T-cell (primary cell): ENCODE measurements at regions not wholly inside any gene's neighbourhood (a gene's known extent, or its start where the extent isn't known, plus 50 kb on each side); places are given as distances from the start of the nearest gene placed in this dataset.

Experiments
- ATAC-seq, 4 experiments: fragments of 200-7000 bp in 3 of 4; fragments of 150-1000 bp in 1 of 4; cut with Tn5 transposase; replicated peaks in 1 of 4; 1 replicate in 3 of 4; 2 replicates in 1 of 4; pipeline ENCODE4 v1.10.0; 2021; ENCODE audit warnings: moderate library complexity in 3 of 4, mild to moderate bottlenecking in 2 of 4, moderate number of reproducible peaks in 1 of 4
- CTCF ChIA-PET, 2 donors: fragments of 300-600 bp; sonication (Branson Sonifier 250); formaldehyde crosslinking; loops; one replicate each; lab custom pipeline; 2022; ENCODE audit warnings: antibody characterized with exemption in 2 of 2; lab: Charles Lee
- POLR2A ChIA-PET, 2 donors: fragments of 300-600 bp; sonication (Branson Sonifier 250); formaldehyde crosslinking; loops; one replicate each; lab custom pipeline; 2022; ENCODE audit warnings: antibody characterized with exemption in 2 of 2; lab: Charles Lee
- DNase-seq, 35 experiments: peaks; one replicate each; pipeline versions ENCODE4 v3.0.0 to v3.0.0-alpha.2; 2013 to 2023
- H3K27ac ChIP-seq: one replicate; pipeline ENCODE4 v1.5.1; 2013; ENCODE audit warnings: low read length
- H3K27me3 ChIP-seq, 2 experiments: replicated peaks in 1 of 2; 1 replicate in 1 of 2; 2 replicates in 1 of 2; pipeline versions ENCODE4 v1.6.1 to v1.7.0; 2013; ENCODE audit warnings: low read length in 1 of 2, mixed read lengths in 1 of 2; ENCODE audit not compliant: control insufficient read depth in 2 of 2, insufficient read depth in 2 of 2; ENCODE audit errors: extremely low read depth in 1 of 2
- H3K36me3 ChIP-seq, 2 donors: 1 replicate in 1 of 2; 2 replicates in 1 of 2; pipeline versions ENCODE4 v1.6.1 to v1.7.0; 2013; ENCODE audit warnings: low read length in 1 of 2; ENCODE audit not compliant: control insufficient read depth in 2 of 2, insufficient read depth in 1 of 2; ENCODE audit errors: extremely low read depth in 1 of 2
- H3K4me1 ChIP-seq, 2 experiments: 1 replicate in 1 of 2; 2 replicates in 1 of 2; pipeline versions ENCODE4 v1.6.1 to v1.7.0; 2013; ENCODE audit warnings: low read length in 2 of 2, mixed read lengths in 1 of 2; ENCODE audit not compliant: insufficient read depth in 2 of 2, control insufficient read depth in 1 of 2; ENCODE audit errors: extremely low read depth in 1 of 2
- H3K4me3 ChIP-seq, 2 donors: 1 replicate in 1 of 2; 2 replicates in 1 of 2; pipeline versions ENCODE4 v1.5.1 to v1.7.0; 2013; ENCODE audit warnings: mild to moderate bottlenecking in 2 of 2, low read length in 1 of 2, moderate library complexity in 1 of 2; ENCODE audit not compliant: control insufficient read depth in 1 of 2; ENCODE audit errors: extremely low read depth in 1 of 2
- H3K9me3 ChIP-seq: 2 replicates; pipeline ENCODE4 v1.7.0; 2013
- H3K27ac Mint-ChIP-seq, 2 donors: one replicate each; pipeline ENCODE4 v1.8.0; 2020 to 2021; ENCODE audit warnings: mild to moderate bottlenecking in 2 of 2, mixed read lengths in 2 of 2
- H3K27me3 Mint-ChIP-seq, 2 donors: one replicate each; pipeline ENCODE4 v1.8.0; 2021 to 2022; ENCODE audit warnings: mixed read lengths in 2 of 2
- H3K36me3 Mint-ChIP-seq: one replicate; pipeline ENCODE4 v1.8.0; 2021; ENCODE audit warnings: mixed read lengths
- H3K4me1 Mint-ChIP-seq, 3 donors: one replicate each; pipeline ENCODE4 v1.8.0; 2020 to 2022; ENCODE audit warnings: mixed read lengths in 3 of 3, mild to moderate bottlenecking in 1 of 3
- H3K4me3 Mint-ChIP-seq, 3 donors: one replicate each; pipeline ENCODE4 v1.8.0; 2020 to 2022; ENCODE audit warnings: mild to moderate bottlenecking in 3 of 3, mixed read lengths in 3 of 3, moderate library complexity in 3 of 3
- H3K9me3 Mint-ChIP-seq, 3 donors: one replicate each; pipeline ENCODE4 v1.8.0; 2020 to 2022; ENCODE audit warnings: mixed read lengths in 3 of 3
- WGBS: methylation state at CpG from one replicate; pipeline ENCODE4 v1.1.5; 2013; ENCODE audit warnings: missing lambda C conversion rate; ENCODE audit not compliant: insufficient coverage; 5-methylcytosine and 5-hydroxymethylcytosine counted together

DNA sequence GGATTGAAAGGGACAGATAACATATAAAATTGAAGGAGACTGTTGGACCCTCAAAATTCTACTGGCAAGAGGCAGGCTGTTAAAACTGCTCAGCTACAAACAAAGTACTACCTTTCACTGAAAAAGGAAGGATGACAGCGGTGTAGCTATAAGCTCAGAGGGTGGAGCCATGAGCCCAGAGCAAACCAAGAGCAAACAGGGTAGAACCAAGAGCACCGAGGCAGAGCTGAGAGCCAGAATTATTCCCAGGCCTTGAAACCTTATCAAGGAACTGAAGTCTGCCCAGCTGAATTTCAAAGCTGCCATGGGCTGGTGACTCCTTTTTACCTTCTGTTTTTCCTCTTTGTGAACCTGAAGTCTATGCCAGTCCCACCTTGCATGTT is 74.7 kb upstream of the SLC4A11 start:
- peaks cover 48% of the 10 kb centered on the region for H3K36me3 Mint-ChIP-seq
- no peak for DNase-seq
- ChIA-PET POLR2A (no interaction called here), CTCF (interaction anchor here (0.7 to 1.3 kb wide), 3 partner anchors 8 to 260 kb away, joined by 3 to 4 read pairs (median 4); no protein-coding TSS in a partner anchor)
- H3K27ac Mint-ChIP-seq: peak overlapping the region in 1 of 2 donors; percentile 55
- H3K27me3 ChIP-seq: peaks cover 0 to 3% of the 10 kb centered on the region in 2 experiments
- H3K9me3 ChIP-seq: no peaks in the 10 kb centered on the region
- H3K4me1 ChIP-seq: no peaks in the 10 kb centered on the region
- H3K4me3 ChIP-seq: no peak overlapping the region
- no peaks in the 10 kb centered on the region for H3K9me3 Mint-ChIP-seq
- H3K4me1 Mint-ChIP-seq: peaks cover 0 to 1% (median 0%) of the 10 kb centered on the region in 3 donors
- ATAC-seq: no peak
- 58% methylated on average over 2 of the region's 2 CpGs for WGBS
- H3K27me3 Mint-ChIP-seq: no peaks in the 10 kb centered on the region
- H3K4me3 Mint-ChIP-seq: no peak overlapping the region
- peaks cover 3 to 7% of the 10 kb centered on the region in 2 donors for H3K36me3 ChIP-seq
- H3K27ac ChIP-seq: no peak overlapping the region

DNA sequence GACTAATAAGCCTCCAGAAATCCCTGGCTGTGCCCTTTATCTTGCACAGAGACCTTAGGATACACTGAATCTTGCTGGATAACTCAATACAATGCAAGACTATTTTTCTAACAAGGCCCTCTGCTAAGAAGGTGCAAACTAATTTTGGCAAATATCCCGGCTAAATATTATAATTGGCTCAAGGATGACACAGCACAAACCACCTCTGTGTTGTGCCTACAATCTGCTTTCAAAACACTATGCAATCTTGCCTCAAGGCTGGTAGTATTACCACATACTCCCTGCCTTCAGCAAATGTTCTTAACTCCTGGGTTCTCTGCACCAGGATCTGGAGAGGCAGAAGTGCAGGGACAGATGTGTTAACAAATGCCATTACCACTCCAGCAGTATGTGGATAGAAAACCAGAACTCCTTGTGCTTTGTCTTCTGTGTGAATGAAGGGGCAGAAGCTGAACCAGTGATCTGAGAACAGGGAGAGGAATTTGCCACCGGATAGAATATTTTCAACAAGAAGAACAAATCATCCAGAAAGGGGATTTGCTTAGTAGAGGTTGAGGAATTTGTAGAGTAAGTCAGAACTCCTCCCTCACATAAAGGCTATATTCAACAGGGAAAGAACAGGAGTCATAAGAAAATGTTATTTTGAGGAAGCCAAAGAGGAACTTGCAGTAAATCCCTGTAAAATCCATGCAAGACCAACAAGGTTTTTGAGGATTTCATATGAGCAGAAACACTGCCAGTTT is 74.1 kb upstream of the SLC4A11 start:
- no peak for ATAC-seq
- Histone ChIP-seq H3K9me3 (no peaks in the 10 kb centered on the region), H3K4me3 (no peak overlapping the region), H3K27ac (no peak overlapping the region), H3K4me1 (no peaks in the 10 kb centered on the region), H3K27me3 (peaks cover 0 to 3% of the 10 kb centered on the region in 2 experiments), H3K36me3 (peaks cover 3 to 7% of the 10 kb centered on the region in 2 donors)
- H3K4me1 Mint-ChIP-seq: peaks cover 0 to 1% (median 0%) of the 10 kb centered on the region in 3 donors
- H3K36me3 Mint-ChIP-seq: peaks cover 44% of the 10 kb centered on the region
- H3K27me3 Mint-ChIP-seq: no peaks in the 10 kb centered on the region
- CTCF ChIA-PET: interaction anchor here in 1 of 2 donors (1.3 kb wide), 1 partner anchor 260 kb away, joined by 4 read pairs; no protein-coding TSS in a partner anchor
- WGBS: 100% methylated on average over 1 of the region's 2 CpGs
- no peak for DNase-seq
- H3K27ac Mint-ChIP-seq: no peak overlapping the region
- no peak overlapping the region for H3K4me3 Mint-ChIP-seq
- POLR2A ChIA-PET: no interaction called here
- H3K9me3 Mint-ChIP-seq: no peaks in the 10 kb centered on the region

DNA sequence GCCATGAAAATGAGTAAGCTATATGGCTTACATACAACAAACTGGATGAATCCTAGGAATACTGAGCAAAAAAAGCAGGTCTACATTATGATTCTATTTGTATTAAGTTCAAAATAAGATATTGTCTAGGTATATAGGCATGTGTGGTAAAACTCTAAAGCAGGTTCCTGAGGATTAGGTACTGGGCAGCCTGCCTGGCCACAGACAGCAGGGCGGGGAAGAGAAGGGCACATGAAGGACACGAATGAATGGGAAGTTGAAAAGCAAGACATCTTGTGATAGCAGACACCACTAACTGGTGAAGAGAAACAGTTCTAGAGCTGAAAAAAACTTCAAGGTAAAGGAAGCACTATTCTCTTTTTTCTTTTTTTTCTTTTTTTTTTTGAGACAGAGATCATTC is 72.6 kb upstream of the SLC4A11 start:
- Histone ChIP-seq H3K27ac (no peak overlapping the region), H3K27me3 (peaks cover 0 to 3% of the 10 kb centered on the region in 2 experiments), H3K4me1 (no peaks in the 10 kb centered on the region), H3K9me3 (no peaks in the 10 kb centered on the region), H3K36me3 (peaks cover 3 to 20% of the 10 kb centered on the region in 2 donors), H3K4me3 (no peak overlapping the region)
- Mint-ChIP-seq H3K27ac (no peak overlapping the region), H3K27me3 (no peaks in the 10 kb centered on the region), H3K9me3 (no peaks in the 10 kb centered on the region), H3K36me3 (peaks cover 47% of the 10 kb centered on the region), H3K4me1 (peaks cover 0 to 1% (median 0%) of the 10 kb centered on the region in 3 donors), H3K4me3 (no peak overlapping the region)
- ATAC-seq (no peak), DNase-seq (no peak)
- WGBS: 80% methylated on average over 2 of the region's 2 CpGs
- ChIA-PET CTCF (no interaction called here), POLR2A (no interaction called here)

DNA sequence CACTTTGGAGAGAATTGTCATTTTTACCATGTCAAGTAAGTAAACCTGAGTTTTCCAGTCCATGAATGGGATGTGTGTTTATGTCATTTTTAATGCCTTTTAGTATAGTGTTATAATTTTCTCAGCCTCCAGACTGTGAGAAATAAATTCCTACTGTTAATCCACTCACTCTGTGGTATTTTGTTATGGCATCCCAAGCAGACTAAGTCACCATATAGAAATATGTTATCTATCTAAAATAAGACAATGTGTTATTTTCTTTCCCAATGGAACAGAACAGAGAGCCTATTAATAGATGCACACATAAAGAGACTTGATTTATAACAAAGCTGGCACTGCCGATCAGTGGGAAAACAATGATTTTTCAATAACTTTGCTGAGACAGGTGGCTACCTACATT is 70.2 kb upstream of the SLC4A11 start:
- no CpG with 5 or more reads among the region's 1 CpG for WGBS
- H3K4me3 Mint-ChIP-seq: no peak overlapping the region
- no peak overlapping the region for H3K27ac Mint-ChIP-seq
- POLR2A ChIA-PET: interaction anchor here in 1 of 2 donors (0.7 kb wide), 1 partner anchor 86 kb away, joined by 4 read pairs; no protein-coding TSS in a partner anchor
- H3K9me3 Mint-ChIP-seq: no peaks in the 10 kb centered on the region
- Histone ChIP-seq H3K9me3 (no peaks in the 10 kb centered on the region), H3K27ac (no peak overlapping the region), H3K27me3 (peaks cover 0 to 3% of the 10 kb centered on the region in 2 experiments), H3K4me1 (no peaks in the 10 kb centered on the region), H3K4me3 (no peak overlapping the region), H3K36me3 (peaks cover 0 to 18% of the 10 kb centered on the region in 2 donors)
- no peaks in the 10 kb centered on the region for H3K27me3 Mint-ChIP-seq
- CTCF ChIA-PET: no interaction called here
- H3K36me3 Mint-ChIP-seq: peaks cover 58% of the 10 kb centered on the region
- ATAC-seq (no peak), DNase-seq (no peak)
- H3K4me1 Mint-ChIP-seq: peaks cover 0 to 1% (median 0%) of the 10 kb centered on the region in 3 donors

DNA sequence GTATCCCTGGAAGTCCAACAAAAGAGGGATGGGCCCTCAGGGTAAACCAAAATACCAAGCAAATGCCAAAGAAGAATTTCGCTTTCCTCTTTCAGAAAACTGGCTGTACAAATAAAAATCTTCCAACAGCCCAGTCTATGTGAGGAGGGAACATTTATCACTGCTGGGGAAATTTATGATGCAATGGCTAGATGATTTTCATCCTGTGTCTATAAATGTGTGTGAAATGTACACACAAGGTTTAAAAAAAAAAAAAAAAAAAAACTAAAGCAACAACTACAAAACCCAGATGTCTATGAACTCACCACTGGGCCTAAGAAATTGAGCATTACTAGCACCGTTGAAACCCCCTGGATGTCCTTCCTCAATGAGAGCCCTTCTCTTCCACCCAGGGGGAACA is 68.7 kb upstream of the SLC4A11 start:
- ATAC-seq: no peak
- Histone ChIP-seq H3K27ac (no peak overlapping the region), H3K4me1 (no peaks in the 10 kb centered on the region), H3K4me3 (no peak overlapping the region), H3K9me3 (no peaks in the 10 kb centered on the region), H3K36me3 (peaks cover 0 to 26% of the 10 kb centered on the region in 2 donors), H3K27me3 (peaks cover 0 to 3% of the 10 kb centered on the region in 2 experiments)
- peaks cover 0 to 1% (median 0%) of the 10 kb centered on the region in 3 donors for H3K4me1 Mint-ChIP-seq
- WGBS: no CpG with 5 or more reads among the region's 2 CpGs
- no peaks in the 10 kb centered on the region for H3K9me3 Mint-ChIP-seq
- ChIA-PET CTCF (interaction anchor here in 1 of 2 donors (0.6 kb wide), 1 partner anchor 13 kb away, joined by 6 read pairs; no protein-coding TSS in a partner anchor), POLR2A (no interaction called here)
- H3K4me3 Mint-ChIP-seq: no peak overlapping the region
- no peaks in the 10 kb centered on the region for H3K27me3 Mint-ChIP-seq
- no peak overlapping the region for H3K27ac Mint-ChIP-seq
- DNase-seq: no peak
- peaks cover 46% of the 10 kb centered on the region for H3K36me3 Mint-ChIP-seq

DNA sequence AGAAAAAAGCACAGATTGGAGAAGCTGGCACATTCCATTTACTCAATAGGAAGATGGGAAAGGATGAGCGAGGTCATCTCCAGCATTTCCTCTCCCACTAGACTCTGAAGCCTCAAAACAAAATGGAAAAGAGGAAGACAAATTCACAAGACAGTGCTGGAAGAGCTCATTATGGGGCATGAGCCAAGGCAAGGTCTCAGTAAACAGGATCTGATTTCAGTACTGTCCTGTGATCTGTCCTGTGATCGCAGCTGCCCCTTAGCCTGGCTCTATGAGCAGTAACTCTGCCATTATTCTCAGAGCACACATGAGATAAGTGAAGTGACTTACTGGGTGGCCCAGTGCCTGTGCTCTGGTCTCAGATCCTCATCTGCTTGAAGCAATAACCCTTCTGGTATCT is 68.1 kb upstream of the SLC4A11 start:
- H3K27ac ChIP-seq: no peak overlapping the region
- no peak for ATAC-seq
- 100% methylated on average over 1 of the region's 2 CpGs for WGBS
- H3K36me3 Mint-ChIP-seq: peaks cover 44% of the 10 kb centered on the region
- CTCF ChIA-PET: interaction anchor here in 1 of 2 donors (0.6 kb wide), 1 partner anchor 12 kb away, joined by 6 read pairs; no protein-coding TSS in a partner anchor
- H3K4me3 ChIP-seq: no peak overlapping the region
- peaks cover 0 to 1% (median 0%) of the 10 kb centered on the region in 3 donors for H3K4me1 Mint-ChIP-seq
- H3K36me3 ChIP-seq: peaks cover 0 to 26% of the 10 kb centered on the region in 2 donors
- no peaks in the 10 kb centered on the region for H3K9me3 Mint-ChIP-seq
- no peak overlapping the region for H3K4me3 Mint-ChIP-seq
- H3K4me1 ChIP-seq: no peaks in the 10 kb centered on the region
- H3K27ac Mint-ChIP-seq: no peak overlapping the region
- no peak for DNase-seq
- H3K9me3 ChIP-seq: no peaks in the 10 kb centered on the region
- H3K27me3 Mint-ChIP-seq: no peaks in the 10 kb centered on the region
- POLR2A ChIA-PET: no interaction called here
- H3K27me3 ChIP-seq: peaks cover 0 to 3% of the 10 kb centered on the region in 2 experiments
